IPS DF 6.9 (cell line): ENCODE measurements at regions not wholly inside any gene's neighbourhood (a gene's known extent, or its start where the extent isn't known, plus 50 kb on each side); places are given as distances from the start of the nearest gene placed in this dataset.

Experiments used
- DNase-seq: peaks from one replicate; pipeline ENCODE4 v3.0.0-alpha.2; 2013; ENCODE audit warnings: low read depth, low spot score
- H3K27ac ChIP-seq: one replicate; pipeline ENCODE4 v1.5.1; 2013; ENCODE audit warnings: low read length, control low read depth
- H3K27me3 ChIP-seq: 2 replicates; pipeline ENCODE4 v1.6.1; 2013; ENCODE audit warnings: mild to moderate bottlenecking, low read length; ENCODE audit not compliant: control insufficient read depth, insufficient read depth
- H3K36me3 ChIP-seq: 2 replicates; pipeline ENCODE4 v1.6.1; 2013; ENCODE audit warnings: low read length; ENCODE audit not compliant: control insufficient read depth, insufficient read depth
- H3K4me1 ChIP-seq: 2 replicates; pipeline ENCODE4 v1.6.1; 2013; ENCODE audit warnings: low read length; ENCODE audit not compliant: control insufficient read depth, insufficient read depth
- H3K4me3 ChIP-seq: 2 replicates; pipeline ENCODE4 v1.5.1; 2013; ENCODE audit warnings: mild to moderate bottlenecking, low read length
- H3K9me3 ChIP-seq: 2 replicates; pipeline ENCODE4 v1.6.1; 2013; ENCODE audit warnings: low read length, inconsistent platforms; ENCODE audit not compliant: control insufficient read depth, insufficient read depth
- WGBS: extraction: QIAGEN DNeasy Blood & Tissue Kit; methylation state at CpG from one replicate; pipeline ENCODE4 v1.1.7; 2013; ENCODE audit warnings: mixed read lengths, missing lambda C conversion rate; ENCODE audit not compliant: insufficient read length, insufficient coverage; 5-methylcytosine and 5-hydroxymethylcytosine counted together

GRCh38 chr5:88666761-88667495 is 216.1 kb downstream of the MEF2C start:
- H3K4me1 ChIP-seq, result peaks cover 10% of the 10 kb centered on the region; the same call in 1 of the 2 replicates
- whole genome bisulfite sequencing, result no CpG with 5 or more reads among the region's 22 CpGs
- H3K27me3 ChIP-seq, result peaks cover 28% of the 10 kb centered on the region
- H3K27ac ChIP-seq, result no peak overlapping the region
- no peaks in the 10 kb centered on the region for H3K36me3 ChIP-seq
- no peak for DNase-seq
- no peaks in the 10 kb centered on the region for H3K9me3 ChIP-seq
- H3K4me3 ChIP-seq, result peak overlapping the region; percentile 11; the same call in 1 of the 2 replicates

DNA sequence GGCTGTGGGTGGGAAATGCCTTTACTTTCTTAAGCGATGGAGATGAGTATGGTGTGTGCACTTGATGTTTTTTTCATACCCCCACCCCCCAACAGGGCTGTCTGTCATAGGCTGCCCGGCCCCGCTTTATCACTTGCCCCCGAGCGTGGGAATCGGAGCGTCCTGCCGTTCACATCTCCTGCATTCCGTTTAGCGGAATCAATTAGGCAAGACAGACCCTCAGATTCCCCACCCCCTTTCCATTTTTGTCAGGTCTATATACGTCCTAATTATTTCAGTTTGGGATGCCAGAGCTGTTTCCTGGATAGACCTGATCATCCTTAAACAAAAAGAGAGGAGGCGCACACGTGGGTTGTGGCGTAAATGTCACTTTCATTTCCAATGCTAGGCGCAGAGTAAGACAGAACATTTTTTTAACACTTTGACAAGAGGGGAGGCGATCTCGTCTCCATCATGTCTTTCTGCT is 217.2 kb downstream of the MEF2C start:
- peaks cover 28% of the 10 kb centered on the region for H3K27me3 ChIP-seq
- peaks cover 10% of the 10 kb centered on the region; the same call in 1 of the 2 replicates for H3K4me1 ChIP-seq
- no CpG with 5 or more reads among the region's 17 CpGs for WGBS
- no peak for DNase-seq
- H3K27ac ChIP-seq, result no peak overlapping the region
- H3K36me3 ChIP-seq, result no peaks in the 10 kb centered on the region
- H3K9me3 ChIP-seq, result no peaks in the 10 kb centered on the region
- no peak overlapping the region for H3K4me3 ChIP-seq

GRCh38 chr5:88664645-88665044 is 218.3 kb downstream of the MEF2C start:
- WGBS, result no CpG with 5 or more reads among the region's 2 CpGs
- H3K27me3 ChIP-seq, result peaks cover 33% of the 10 kb centered on the region
- no peaks in the 10 kb centered on the region for H3K9me3 ChIP-seq
- H3K4me1 ChIP-seq, result peaks cover 13% of the 10 kb centered on the region; the same call in 1 of the 2 replicates
- H3K4me3 ChIP-seq, result no peak overlapping the region
- H3K36me3 ChIP-seq, result no peaks in the 10 kb centered on the region
- H3K27ac ChIP-seq, result no peak overlapping the region
- DNase-seq, result no peak

GRCh38 chr5:88663793-88664216 is 219.2 kb downstream of the MEF2C start:
- Histone ChIP-seq H3K36me3 (no peaks in the 10 kb centered on the region), H3K27ac (no peak overlapping the region), H3K4me3 (no peak overlapping the region), H3K9me3 (no peaks in the 10 kb centered on the region), H3K4me1 (peaks cover 14% of the 10 kb centered on the region; the same call in 1 of the 2 replicates), H3K27me3 (peaks cover 29% of the 10 kb centered on the region)
- DNase-seq, result no peak
- no CpG with 5 or more reads among the region's 7 CpGs for WGBS

GRCh38 chr5:88662846-88663245 is 220.1 kb downstream of the MEF2C start:
- Histone ChIP-seq H3K9me3 (no peaks in the 10 kb centered on the region), H3K4me1 (peaks cover 14% of the 10 kb centered on the region; the same call in 1 of the 2 replicates), H3K4me3 (no peak overlapping the region), H3K27ac (no peak overlapping the region), H3K27me3 (peaks cover 28% of the 10 kb centered on the region), H3K36me3 (no peaks in the 10 kb centered on the region)
- WGBS, result no CpG with 5 or more reads among the region's 6 CpGs
- DNase-seq, result no peak

DNA sequence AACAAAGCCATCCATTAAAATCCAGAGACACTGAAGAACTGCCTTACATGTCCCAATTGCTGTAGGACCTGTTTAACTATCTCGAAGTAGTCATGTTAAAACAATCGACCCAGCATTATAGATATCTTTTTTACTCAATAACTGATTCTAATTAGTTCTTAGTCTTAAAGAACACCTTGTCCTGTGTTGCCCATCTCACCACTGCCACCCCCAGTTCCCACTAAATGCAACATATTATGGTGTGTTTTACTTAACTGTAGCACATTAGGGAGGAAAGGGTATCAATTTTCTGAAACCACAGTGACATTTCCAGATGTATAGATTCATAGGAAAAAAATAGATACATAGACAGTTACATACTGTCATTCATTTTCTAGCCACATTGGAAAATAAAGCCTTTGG is 221.2 kb downstream of the MEF2C start:
- Histone ChIP-seq H3K27me3 (peaks cover 29% of the 10 kb centered on the region), H3K4me1 (peaks cover 10% of the 10 kb centered on the region; the same call in 1 of the 2 replicates), H3K9me3 (no peaks in the 10 kb centered on the region), H3K36me3 (no peaks in the 10 kb centered on the region), H3K4me3 (no peak overlapping the region), H3K27ac (no peak overlapping the region)
- no CpG with 5 or more reads among the region's 2 CpGs for WGBS
- DNase-seq, result no peak

DNA sequence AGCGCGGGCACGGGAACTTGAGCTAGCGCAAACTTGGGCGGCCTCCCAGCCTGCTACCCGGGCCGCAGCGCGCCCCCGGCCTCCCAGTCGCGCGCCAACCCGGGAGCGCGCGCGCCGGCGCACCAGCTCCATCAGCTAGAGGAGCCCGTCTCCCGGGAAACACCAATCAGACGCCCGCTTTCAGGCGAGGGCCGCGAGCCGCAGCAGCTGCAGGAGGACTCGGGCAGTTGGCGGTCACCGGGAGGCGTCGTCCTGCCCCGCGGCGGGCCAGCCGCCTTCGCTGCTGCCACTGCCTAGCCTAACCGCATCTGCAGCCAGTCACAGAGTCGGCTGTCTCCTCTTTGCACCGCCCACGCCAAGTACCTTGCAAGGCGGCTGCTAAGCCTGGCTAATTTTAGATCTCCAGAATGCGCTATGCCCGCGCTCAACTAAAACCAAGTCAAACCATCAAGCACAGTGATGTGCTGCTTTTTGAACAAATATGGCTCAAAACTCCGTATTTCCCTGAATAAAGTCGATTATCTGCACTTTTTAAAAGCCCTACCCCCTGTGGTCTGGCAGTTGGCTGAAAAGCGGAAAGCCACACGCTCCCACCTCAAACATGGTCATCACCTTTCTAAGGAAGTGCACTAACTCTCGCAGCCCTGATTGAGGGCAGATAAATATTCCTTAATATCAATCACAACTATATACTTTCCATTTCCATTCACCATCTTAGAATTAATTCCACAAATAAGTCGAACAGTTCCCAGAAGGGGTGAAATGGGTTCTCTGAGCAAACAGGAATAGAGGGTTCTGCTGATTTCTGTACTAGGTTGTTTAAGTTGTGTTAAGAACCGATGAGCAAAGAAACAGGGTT is 221.8 kb downstream of the MEF2C start:
- DNase-seq, result no peak
- Histone ChIP-seq H3K27ac (no peak overlapping the region), H3K27me3 (peaks cover 27% of the 10 kb centered on the region), H3K4me1 (peaks cover 10% of the 10 kb centered on the region; the same call in 1 of the 2 replicates), H3K36me3 (no peaks in the 10 kb centered on the region), H3K9me3 (no peaks in the 10 kb centered on the region), H3K4me3 (peak overlapping the region; percentile 38; the same call in 1 of the 2 replicates)
- WGBS, result 89% methylated on average over 1 of the region's 53 CpGs

GRCh38 chr5:88660264-88660946 is 222.6 kb downstream of the MEF2C start:
- H3K27me3 ChIP-seq, result peaks cover 21% of the 10 kb centered on the region

DNA sequence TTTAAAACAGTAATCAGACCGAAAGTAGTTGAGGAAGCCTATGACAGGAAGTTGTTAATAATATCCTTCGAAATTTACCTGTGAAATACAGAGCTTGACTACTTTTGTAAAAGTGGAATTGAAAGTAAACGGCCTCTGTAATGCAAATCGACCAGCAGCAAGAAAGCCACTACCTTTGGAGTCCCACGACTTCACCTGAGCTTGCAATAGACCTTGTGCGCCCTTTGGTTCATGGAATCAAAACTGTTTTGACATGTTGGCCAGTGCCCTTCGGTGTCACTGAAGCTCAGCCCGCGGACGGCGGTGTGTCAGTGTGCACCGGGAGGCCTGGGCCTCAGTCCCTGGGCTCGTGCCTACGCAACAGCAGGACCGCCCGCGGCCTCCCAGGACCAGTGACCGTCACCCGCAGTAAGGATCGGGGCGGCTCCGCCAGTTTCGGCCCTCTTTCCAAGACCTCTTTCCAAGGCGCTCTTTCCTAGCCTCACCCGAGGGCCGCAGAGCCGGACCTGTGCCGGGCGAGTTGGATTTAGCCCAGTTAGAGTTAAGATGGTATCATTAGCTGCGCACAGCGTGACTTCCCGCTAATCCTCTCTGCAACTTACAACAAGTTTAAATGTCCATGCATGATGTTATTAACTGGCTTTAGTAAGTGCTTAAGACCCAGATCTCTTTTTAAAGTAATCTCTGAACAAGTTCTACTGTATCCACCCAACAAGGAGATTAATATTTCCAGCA is 223.3 kb downstream of the MEF2C start:
- no peak for DNase-seq
- H3K27me3 ChIP-seq, result peaks cover 17% of the 10 kb centered on the region
- H3K4me3 ChIP-seq, result peak overlapping the region; percentile 11; the same call in 1 of the 2 replicates
- WGBS, result no CpG with 5 or more reads among the region's 32 CpGs
- no peaks in the 10 kb centered on the region for H3K36me3 ChIP-seq
- H3K9me3 ChIP-seq, result no peaks in the 10 kb centered on the region
- H3K4me1 ChIP-seq, result peaks cover 7% of the 10 kb centered on the region; the same call in 1 of the 2 replicates
- no peak overlapping the region for H3K27ac ChIP-seq

More at GRCh38 chr5:88660264-88660946, 222.6 kb downstream of the MEF2C start:
- no peak for DNase-seq
- H3K4me1 ChIP-seq, result peaks cover 7% of the 10 kb centered on the region; the same call in 1 of the 2 replicates
- no peaks in the 10 kb centered on the region for H3K9me3 ChIP-seq
- WGBS, result no CpG with 5 or more reads among the region's 41 CpGs
- H3K36me3 ChIP-seq, result no peaks in the 10 kb centered on the region
- H3K27ac ChIP-seq, result no peak overlapping the region
- peak overlapping the region; percentile 38; the same call in 1 of the 2 replicates for H3K4me3 ChIP-seq
